ACHN (cell line): ENCODE measurements at regions not wholly inside any gene's neighbourhood (a gene's known extent, or its start where the extent isn't known, plus 50 kb on each side); places are given as distances from the start of the nearest gene placed in this dataset.
"Not testable (repeated sequence)": the region's sequence is repeated elsewhere in the genome, so short reads cannot be mapped to it uniquely, and the experiment has no call there.

Experiments used
- DNase-seq: peaks from one replicate; pipeline ENCODE4 v3.0.0-alpha.2; 2015
- in situ Hi-C: cut with HindIII; loops from 2 replicates; pipeline ENCODE4 v1.10.0; 2017; ENCODE audit warnings: low sequenced_read_pairs, low pct_ligation_motif_present, low pct_unique_long_range_greater_than_20kb

DNA sequence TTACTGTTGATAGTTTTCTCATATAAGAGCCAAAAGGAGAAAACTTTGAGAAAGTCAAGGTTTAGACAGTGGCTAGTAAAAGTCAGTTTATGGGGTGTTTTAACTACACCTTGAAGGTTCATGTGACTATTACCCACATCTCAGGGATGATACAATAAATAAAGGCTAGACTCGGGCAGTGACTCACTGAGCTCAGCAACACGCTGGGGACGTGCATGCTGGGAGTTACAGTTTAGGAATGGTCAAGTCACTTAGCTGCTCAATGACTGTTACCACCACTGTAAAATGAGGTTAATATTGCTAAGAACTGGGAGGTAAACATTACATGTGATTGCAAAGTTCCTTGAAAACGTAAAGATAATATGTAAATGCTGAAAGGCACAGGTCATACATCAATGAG lies 1254.4 kb upstream of the PHF14 start:
- no peak for DNase-seq
- in situ Hi-C loops = no loop called here

GRCh38 chr7:9719721-9720120 lies 1254.0 kb upstream of the PHF14 start:
- DNase-seq = no peak
- in situ Hi-C loops = no loop called here

DNA sequence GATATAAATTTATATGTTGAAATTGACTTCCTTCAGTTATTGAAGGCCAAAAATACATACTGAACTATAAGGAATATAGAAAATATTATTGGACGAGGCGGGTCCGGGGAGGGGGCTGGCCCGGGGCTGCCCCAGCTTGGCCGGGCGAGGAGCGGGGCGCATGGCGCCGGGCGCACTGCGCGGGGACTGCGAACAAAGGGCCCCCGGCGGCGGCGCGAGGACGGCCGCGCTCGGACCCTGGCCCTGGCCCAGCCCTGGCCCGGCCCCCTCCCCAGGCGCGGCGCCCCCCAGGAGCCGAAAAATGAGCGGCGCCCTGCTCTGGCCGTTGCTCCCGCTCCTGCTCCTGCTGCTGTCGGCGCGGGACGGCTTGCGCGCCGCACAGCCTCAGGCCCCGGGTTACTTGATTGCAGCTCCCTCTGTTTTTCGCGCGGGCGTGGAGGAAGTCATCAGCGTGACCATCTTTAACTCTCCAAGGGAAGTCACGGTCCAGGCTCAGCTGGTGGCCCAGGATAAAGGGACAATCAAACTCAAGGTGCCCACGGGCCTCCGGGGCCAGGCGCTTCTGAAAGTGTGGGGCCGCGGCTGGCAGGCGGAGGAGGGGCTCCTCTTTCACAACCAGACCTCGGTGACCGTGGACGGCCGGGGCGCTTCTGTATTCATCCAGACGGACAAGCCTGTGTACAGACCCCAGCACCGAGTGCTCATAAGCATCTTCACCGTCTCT lies 1247.6 kb upstream of the PHF14 start:
- in situ Hi-C loops, DNase-seq: not testable (repeated sequence)

GRCh38 chr7:9726811-9727210 lies 1246.9 kb upstream of the PHF14 start:
- in situ Hi-C loops, DNase-seq: not testable (repeated sequence)

GRCh38 chr7:9727467-9727869 lies 1246.2 kb upstream of the PHF14 start:
- in situ Hi-C loops, DNase-seq: not testable (repeated sequence)

GRCh38 chr7:9728014-9728657 lies 1245.5 kb upstream of the PHF14 start:
- in situ Hi-C loops, DNase-seq: not testable (repeated sequence)

GRCh38 chr7:9752033-9752432 lies 1221.6 kb upstream of the PHF14 start:
- no peak for DNase-seq
- in situ Hi-C loops = no loop called here

GRCh38 chr7:9761224-9761623 lies 1212.4 kb upstream of the PHF14 start:
- no peak for DNase-seq
- in situ Hi-C loops = no loop called here

- in situ Hi-C loops = no loop called here
- DNase-seq = no peak
Observed at GRCh38 chr7:9776900-9777299, 1196.8 kb upstream of the PHF14 start.

- DNase-seq = no peak
- in situ Hi-C loops = no loop called here
Observed at GRCh38 chr7:9778367-9778766, 1195.3 kb upstream of the PHF14 start.

GRCh38 chr7:9781710-9782109 lies 1192.0 kb upstream of the PHF14 start:
- no peak for DNase-seq
- in situ Hi-C loops = no loop called here

- no peak for DNase-seq
- in situ Hi-C loops = no loop called here
Observed at GRCh38 chr7:9782275-9782674, 1191.4 kb upstream of the PHF14 start.

GRCh38 chr7:9785211-9785610 lies 1188.5 kb upstream of the PHF14 start:
- DNase-seq = no peak
- in situ Hi-C loops = no loop called here

DNA sequence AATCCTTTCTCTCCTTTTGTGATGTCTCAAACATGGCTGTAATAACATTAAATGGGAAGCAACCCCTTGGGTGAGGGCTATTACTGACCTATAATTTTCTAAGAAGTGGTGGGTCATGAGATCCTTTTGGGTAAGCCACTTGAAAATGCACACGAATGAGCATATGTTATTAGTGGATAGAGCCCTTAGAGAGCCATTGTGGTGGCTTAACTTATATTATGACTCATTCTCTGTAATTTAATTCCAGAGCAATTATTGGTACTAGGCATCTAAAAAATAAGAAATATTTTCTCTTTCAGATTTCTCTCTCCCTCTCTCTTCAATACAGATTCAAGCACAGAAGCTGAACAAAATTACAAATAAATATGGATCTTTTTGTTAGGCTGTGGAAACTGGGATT lies 1177.4 kb upstream of the PHF14 start:
- DNase-seq = no peak
- in situ Hi-C loops = no loop called here

GRCh38 chr7:9822458-9823290 lies 1151.0 kb upstream of the PHF14 start:
- no peak for DNase-seq
- in situ Hi-C loops = no loop called here

DNA sequence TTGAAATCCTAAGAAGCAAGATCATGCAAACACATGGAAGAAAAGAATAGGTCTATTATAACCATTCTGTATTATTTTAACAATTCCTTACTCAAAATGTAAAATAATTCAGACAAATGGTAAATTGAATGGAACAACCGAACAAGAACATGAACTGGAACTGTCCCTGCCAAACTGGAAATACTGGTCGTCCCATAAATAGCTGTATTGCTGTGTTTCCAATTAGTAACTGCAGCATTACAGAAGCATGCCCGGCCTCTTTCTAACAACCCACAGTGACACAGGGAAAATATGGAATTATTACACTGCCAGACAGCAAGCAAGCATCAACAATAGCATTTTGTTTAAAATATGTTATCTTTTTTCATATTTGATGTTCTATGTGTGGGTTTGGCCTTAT lies 1138.5 kb upstream of the PHF14 start:
- in situ Hi-C loops = no loop called here
- no peak for DNase-seq

- in situ Hi-C loops = no loop called here
Observed at GRCh38 chr7:9836671-9837070, 1137.0 kb upstream of the PHF14 start.

DNA sequence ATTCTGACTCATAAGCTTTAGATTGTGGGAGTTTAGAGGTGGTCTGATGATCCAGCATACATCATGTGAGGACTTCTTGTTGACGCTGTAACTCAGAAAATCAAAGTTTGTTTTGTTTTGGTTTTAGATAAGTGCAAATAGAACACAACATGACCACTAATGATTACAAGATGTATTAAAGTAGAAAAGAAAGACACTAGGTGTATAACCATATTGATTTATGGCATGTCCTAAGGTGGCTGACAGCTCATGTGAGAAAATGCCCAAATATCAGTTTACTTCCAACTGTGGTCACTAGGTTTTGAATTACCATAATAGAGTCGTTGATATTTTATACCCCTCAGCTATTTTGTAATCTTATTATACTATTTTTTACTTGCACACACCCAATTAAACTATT lies 1131.4 kb upstream of the PHF14 start:
- in situ Hi-C loops = no loop called here
- no peak for DNase-seq

More at GRCh38 chr7:9836671-9837070, 1137.0 kb upstream of the PHF14 start:
- DNase-seq = no peak

DNA sequence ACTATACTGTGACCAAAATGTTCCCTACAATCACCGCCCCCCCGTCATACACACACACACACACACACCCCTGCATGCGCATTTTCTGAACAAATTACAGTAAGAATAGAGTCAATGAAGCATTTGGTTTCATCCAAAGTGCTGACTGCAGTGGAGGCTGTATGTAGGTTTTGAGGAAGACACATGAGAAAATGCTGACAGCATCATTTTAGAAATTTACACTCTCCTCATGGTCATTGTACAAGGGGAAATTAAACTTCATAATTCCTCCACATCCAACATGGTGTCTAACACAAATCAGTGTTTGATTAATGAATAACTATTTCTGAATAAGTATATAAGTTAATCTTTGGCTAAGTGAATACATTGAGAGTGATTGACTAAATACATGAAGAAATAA lies 1126.8 kb upstream of the PHF14 start:
- in situ Hi-C loops = no loop called here
- no peak for DNase-seq
